HCT116 (cell line): ENCODE measurements at regions not wholly inside any gene's neighbourhood (a gene's known extent, or its start where the extent isn't known, plus 50 kb on each side); places are given as distances from the start of the nearest gene placed in this dataset.

Experiments
- ATAC-seq: fragments of 200-7000 bp; cut with Tn5 transposase; 2 replicates; pipeline ENCODE4 v1.9.1; 2020; ENCODE audit warnings: mild to moderate bottlenecking, moderate library complexity
- BruUV-seq: library from RNA; stranded (reverse); fragments of 400-500 nt; replicated peaks from 2 replicates; lab custom pipeline; 2021; lab: Mats Ljungman, UMichigan
- CTCF ChIA-PET: fragments of 300-600 bp; sonication (Branson Sonifier 250); formaldehyde crosslinking; loops from one replicate; lab custom pipeline; 2021; ENCODE audit warnings: antibody characterized with exemption; lab: Charles Lee
- POLR2A ChIA-PET: fragments of 300-600, 350-600 bp; sonication (Branson Sonifier 250); formaldehyde crosslinking; loops from one replicate; lab custom pipeline; 2021; ENCODE audit warnings: antibody characterized with exemption; lab: Charles Lee
- RAD21 ChIA-PET, 2 experiments: fragments of 300-600 bp; sonication (Branson Sonifier 250); formaldehyde crosslinking; loops; one replicate each; lab custom pipeline; 2023; ENCODE audit warnings: low total read pairs in 2 of 2; ENCODE audit not compliant: uncharacterized antibody in 2 of 2, unreplicated experiment in 2 of 2, low non-redundant PET in 1 of 2; lab: Charles Lee
- DNase-seq: peaks from one replicate; pipeline ENCODE4 v3.0.0-alpha.2; 2010; ENCODE audit warnings: low read depth, low spot score
- H2AFZ ChIP-seq: fragments of 200-600 bp; shearing (Covaris generic), sonication (generic); 2 replicates; pipeline ENCODE4 v1.6.1; 2017; ENCODE audit warnings: low read depth, mixed run types, mixed read lengths, antibody characterized with exemption, low read length; ENCODE audit not compliant: poor library complexity, severe bottlenecking
- H3K27ac ChIP-seq: 2 replicates; pipeline ENCODE4 v1.5.1; 2012; ENCODE audit warnings: low read depth, low read length
- H3K27me3 ChIP-seq: fragments of 200-600 bp; sonication (generic); 2 replicates; pipeline ENCODE4 v1.6.1; 2016; ENCODE audit warnings: mixed run types, low read length, mixed read lengths; ENCODE audit not compliant: insufficient read depth
- H3K36me3 ChIP-seq, 2 experiments: fragments of 200-500 bp in 1 of 2; fragments of 200-600 bp in 1 of 2; sonication (Bioruptor generic) in 1 of 2; sonication (generic) in 1 of 2; 2 replicates each; pipeline versions ENCODE4 v1.5.1 to v1.6.1; 2014 to 2016; ENCODE audit warnings: low read length in 2 of 2, inconsistent platforms in 1 of 2, mixed read lengths in 1 of 2, mixed run types in 1 of 2; ENCODE audit not compliant: insufficient read depth in 2 of 2, control insufficient read depth in 1 of 2
- H3K4me1 ChIP-seq, 2 experiments: fragments of 200-600 bp in 1 of 2; sonication (generic) in 1 of 2; 2 replicates each; pipeline versions ENCODE4 v1.5.1 to v1.6.1; 2012 to 2017; ENCODE audit warnings: low read length in 2 of 2, inconsistent platforms in 1 of 2, mild to moderate bottlenecking in 1 of 2, mixed read lengths in 1 of 2, mixed run types in 1 of 2, moderate library complexity in 1 of 2; ENCODE audit not compliant: insufficient read depth in 2 of 2, control insufficient read depth in 1 of 2
- H3K4me2 ChIP-seq: fragments of 200-600 bp; sonication (generic); 2 replicates; pipeline ENCODE4 v1.6.1; 2017; ENCODE audit warnings: mixed run types, low read length, mixed read lengths
- H3K4me3 ChIP-seq, 2 experiments: fragments of 200-600 bp in 1 of 2; sonication (generic) in 1 of 2; replicated peaks in 1 of 2; 2 replicates each; pipeline ENCODE4 v1.5.1; 2011 to 2016; ENCODE audit warnings: low read length in 2 of 2, control low read depth in 1 of 2, low read depth in 1 of 2, mild to moderate bottlenecking in 1 of 2, mixed read lengths in 1 of 2, mixed run types in 1 of 2
- H3K79me2 ChIP-seq: fragments of 200-600 bp; sonication (generic); 2 replicates; pipeline ENCODE4 v1.6.1; 2017; ENCODE audit warnings: mild to moderate bottlenecking, mixed run types, low read length, moderate library complexity, mixed read lengths; ENCODE audit not compliant: insufficient read depth
- H3K9ac ChIP-seq: fragments of 200-600 bp; sonication (generic); 2 replicates; pipeline ENCODE4 v1.6.1; 2016; ENCODE audit warnings: low read length, mixed read lengths
- H3K9me2 ChIP-seq: fragments of 200-600 bp; sonication (generic), shearing (Covaris generic); 2 replicates; pipeline ENCODE4 v1.6.1; 2017; ENCODE audit warnings: mixed run types, mild to moderate bottlenecking, moderate library complexity; ENCODE audit not compliant: insufficient read depth
- H3K9me3 ChIP-seq, 2 experiments: fragments of 200-500 bp in 1 of 2; fragments of 200-600 bp in 1 of 2; sonication (Bioruptor generic) in 1 of 2; sonication (generic) in 1 of 2; 2 replicates each; pipeline ENCODE4 v1.6.1; 2014 to 2017; ENCODE audit warnings: low read length in 2 of 2, mixed read lengths in 2 of 2, inconsistent platforms in 1 of 2, low read depth in 1 of 2, mild to moderate bottlenecking in 1 of 2, mixed run types in 1 of 2, moderate library complexity in 1 of 2; ENCODE audit not compliant: control insufficient read depth in 1 of 2, insufficient read depth in 1 of 2
- H4K20me1 ChIP-seq: fragments of 200-600 bp; sonication (generic), shearing (Covaris generic); 2 replicates; pipeline ENCODE4 v1.6.1; 2017; ENCODE audit warnings: mixed run types, mild to moderate bottlenecking, moderate library complexity; ENCODE audit not compliant: insufficient read depth
- ATF3 ChIP-seq: IDR thresholded peaks from 2 replicates; pipeline ENCODE4 v1.6.1; 2012
- CBX3 ChIP-seq: IDR thresholded peaks from 2 replicates; pipeline ENCODE4 v1.6.1; 2012; ENCODE audit warnings: low read depth
- EGR1 ChIP-seq: IDR thresholded peaks from 2 replicates; pipeline ENCODE4 v1.6.1; 2012; ENCODE audit warnings: low read depth
- ELF1 ChIP-seq: IDR thresholded peaks from 2 replicates; pipeline ENCODE4 v1.6.1; 2012; ENCODE audit warnings: low read depth, borderline replicate concordance
- FOSL1 ChIP-seq: IDR thresholded peaks from 2 replicates; pipeline ENCODE4 v1.6.1; 2012; ENCODE audit warnings: low read depth
- JUND ChIP-seq: IDR thresholded peaks from 2 replicates; pipeline ENCODE4 v1.6.1; 2012
- MAX ChIP-seq: IDR thresholded peaks from 2 replicates; pipeline ENCODE4 v1.6.1; 2012
- POLR2A ChIP-seq: IDR thresholded peaks from 2 replicates; pipeline ENCODE4 v1.7.0; 2011; ENCODE audit warnings: borderline replicate concordance; ENCODE audit not compliant: insufficient read depth, insufficient read length; ENCODE audit errors: extremely low read depth
- POLR2AphosphoS5 ChIP-seq: IDR thresholded peaks from 2 replicates; pipeline ENCODE4 v1.6.1; 2011; ENCODE audit warnings: mild to moderate bottlenecking, low read depth, low read length, moderate library complexity
- RAD21 ChIP-seq: IDR thresholded peaks from 2 replicates; pipeline ENCODE4 v1.6.1; 2012; ENCODE audit warnings: low read depth, mild to moderate bottlenecking
- SIN3A ChIP-seq: IDR thresholded peaks from 2 replicates; pipeline ENCODE4 v1.6.1; 2012; ENCODE audit warnings: low read depth
- SRF ChIP-seq: IDR thresholded peaks from 2 replicates; pipeline ENCODE4 v1.6.1; 2012; ENCODE audit warnings: low read depth
- YY1 ChIP-seq: IDR thresholded peaks from 2 replicates; pipeline ENCODE4 v1.6.1; 2011; ENCODE audit warnings: low read length, low read depth, moderate library complexity, mild to moderate bottlenecking; ENCODE audit not compliant: insufficient replicate concordance; ENCODE audit errors: extremely low read depth
- ZBTB33 ChIP-seq: IDR thresholded peaks from 2 replicates; pipeline ENCODE4 v1.6.1; 2011; ENCODE audit warnings: mild to moderate bottlenecking, low read length, moderate library complexity; ENCODE audit not compliant: insufficient replicate concordance; ENCODE audit errors: extremely low read depth
- ZNF274 ChIP-seq: fragments of 200-500 bp; sonication (Bioruptor generic); IDR thresholded peaks from 2 replicates; pipeline ENCODE4 v1.6.1; 2014; ENCODE audit warnings: mild to moderate bottlenecking, low read depth, low read length, inconsistent platforms
- intact Hi-C: fragments of 100-400 bp; cut with micrococcal nuclease; formaldehyde crosslinking; loops from 2 replicates; pipeline ENCODE4 v1.10.0; 2022

GRCh38 chr1:188761226-188761625 is 1716.4 kb downstream of the BRINP3 start:
- intact Hi-C loops, result no loop called here
- Histone ChIP-seq H3K4me2 (no peak overlapping the region), H3K9me3 (no peaks in the 10 kb centered on the region), H4K20me1 (no peaks in the 10 kb centered on the region), H3K4me3 (no peak overlapping the region), H3K27ac (no peak overlapping the region), H2AFZ (no peak overlapping the region), H3K36me3 (no peaks in the 10 kb centered on the region), H3K9me2 (no peaks in the 10 kb centered on the region), H3K79me2 (no peaks in the 10 kb centered on the region), H3K9ac (no peak overlapping the region), H3K4me1 (no peaks in the 10 kb centered on the region), H3K27me3 (no peaks in the 10 kb centered on the region)
- RAD21 ChIA-PET, result interaction anchor here in 1 of 2 experiments (0.6 kb wide), 1 partner anchor 688 kb away, joined by 5 read pairs; no protein-coding TSS in a partner anchor
- no peak for DNase-seq
- POLR2A ChIA-PET, result no interaction called here
- BruUV-seq, result no TSS peak
- no peak for ATAC-seq
- TF ChIP-seq EGR1 (no peak), ATF3 (no peak), JUND (no peak)
- CTCF ChIA-PET, result no interaction called here

GRCh38 chr1:188762166-188762743 is 1715.4 kb downstream of the BRINP3 start:
- no peaks in the 10 kb centered on the region for H3K27me3 ChIP-seq
- H3K27ac ChIP-seq, result no peak overlapping the region
- no peaks in the 10 kb centered on the region for H3K9me2 ChIP-seq
- DNase-seq (no peak), ATAC-seq (no peak)
- H3K4me2 ChIP-seq, result no peak overlapping the region
- no TSS peak for BruUV-seq
- intact Hi-C loops, result loop anchor here (1.0 kb wide), 1 partner anchor 14 kb away; no protein-coding TSS in a partner anchor
- ChIA-PET RAD21 (no interaction called here), POLR2A (no interaction called here), CTCF (no interaction called here)
- H3K4me3 ChIP-seq, result no peak overlapping the region
- no peaks in the 10 kb centered on the region for H3K9me3 ChIP-seq
- no peak overlapping the region for H2AFZ ChIP-seq
- no peaks in the 10 kb centered on the region for H3K79me2 ChIP-seq
- H3K36me3 ChIP-seq, result no peaks in the 10 kb centered on the region
- no peaks in the 10 kb centered on the region for H4K20me1 ChIP-seq
- no peak overlapping the region for H3K9ac ChIP-seq
- no peaks in the 10 kb centered on the region for H3K4me1 ChIP-seq
- no peak for TF ChIP-seq ZBTB33
- no peak for TF ChIP-seq RAD21
- no peak for TF ChIP-seq YY1
- no peak for TF ChIP-seq MAX
- no peak for TF ChIP-seq SRF
- TF ChIP-seq ELF1, result no peak
- TF ChIP-seq ZNF274, result no peak
- no peak for TF ChIP-seq CBX3
- no peak for TF ChIP-seq FOSL1
- no peak for TF ChIP-seq POLR2A
- no peak for TF ChIP-seq POLR2AphosphoS5
- TF ChIP-seq EGR1, result no peak
- TF ChIP-seq SIN3A, result no peak
- no peak for TF ChIP-seq ATF3
